Left lung (tissue), 4 donors: ENCODE measurements at regions not wholly inside any gene's neighbourhood (a gene's known extent, or its start where the extent isn't known, plus 50 kb on each side); places are given as distances from the start of the nearest gene placed in this dataset.
"Not testable (repeated sequence)": the region's sequence is repeated elsewhere in the genome, so short reads cannot be mapped to it uniquely, and the experiment has no call there.

Experiments
- ATAC-seq: fragments of 200-7000 bp; cut with Tn5 transposase; one replicate; pipeline ENCODE4 v1.9.1; 2020; ENCODE audit warnings: moderate library complexity
- DNase-seq, 4 donors: peaks; one replicate each; pipeline ENCODE4 v3.0.0-alpha.2; 2013 to 2020
- H3K27ac ChIP-seq, 2 donors: fragments of 200-600 bp; sonication (generic) in 1 of 2; one replicate each; pipeline versions ENCODE4 v1.5.0 to v1.8.0; 2020 to 2021
- H3K27me3 ChIP-seq, 2 donors: fragments of 200-600 bp; sonication (generic) in 1 of 2; one replicate each; pipeline versions ENCODE4 v1.5.0 to v1.8.0; 2020 to 2021
- H3K36me3 ChIP-seq, 2 donors: fragments of 200-600 bp; sonication (generic) in 1 of 2; one replicate each; pipeline versions ENCODE4 v1.5.0 to v1.8.0; 2020 to 2021
- H3K4me1 ChIP-seq, 2 donors: fragments of 200-600 bp; one replicate each; pipeline ENCODE4 v1.8.0; 2021
- H3K4me3 ChIP-seq, 2 donors: fragments of 200-600 bp; sonication (generic) in 1 of 2; one replicate each; pipeline versions ENCODE4 v1.5.0 to v1.8.0; 2020 to 2021; ENCODE audit warnings: mild to moderate bottlenecking in 1 of 2
- H3K9me3 ChIP-seq, 2 donors: fragments of 200-600 bp; sonication (generic) in 1 of 2; one replicate each; pipeline versions ENCODE4 v1.5.0 to v1.8.0; 2020 to 2021
- CTCF ChIP-seq, 2 donors: fragments of 200-600 bp; sonication (generic) in 1 of 2; IDR thresholded peaks; one replicate each; pipeline versions ENCODE4 v1.5.0 to v1.8.0; 2021; ENCODE audit warnings: antibody characterized with exemption in 2 of 2
- intact Hi-C, 2 donors: fragments of 100-400 bp; cut with DNase I; formaldehyde crosslinking; loops; one replicate each; pipeline versions ENCODE4 v1.11.2 to v1.14.2; 2022
- donor health status: DM: no; HTN: yes; CAD: no.
- donor health status: DM: no; HTN: no; CAD: no.

- Histone ChIP-seq H3K27ac (no peak overlapping the region), H3K36me3 (no peaks in the 10 kb centered on the region), H3K4me1 (no peaks in the 10 kb centered on the region), H3K27me3 (no peaks in the 10 kb centered on the region), H3K9me3 (no peaks in the 10 kb centered on the region), H3K4me3 (no peak overlapping the region)
- intact Hi-C loops = no loop called here
- ATAC-seq = no peak
- TF ChIP-seq CTCF (IDR thresholded peaks at IDR 0.05) = no peak
- DNase-seq = no peak
Measured at GRCh38 chr2:35204881-35205280, 1150.7 kb upstream of the CRIM1 start.

GRCh38 chr2:35204323-35204722 is 1151.3 kb upstream of the CRIM1 start:
- no peak for TF ChIP-seq CTCF (IDR thresholded peaks at IDR 0.05)
- no peaks in the 10 kb centered on the region for H3K9me3 ChIP-seq
- intact Hi-C loops = no loop called here
- H3K27me3 ChIP-seq = no peaks in the 10 kb centered on the region
- no peaks in the 10 kb centered on the region for H3K36me3 ChIP-seq
- DNase-seq = no peak
- no peak overlapping the region for H3K27ac ChIP-seq
- no peaks in the 10 kb centered on the region for H3K4me1 ChIP-seq
- no peak for ATAC-seq
- no peak overlapping the region for H3K4me3 ChIP-seq

GRCh38 chr2:35199298-35199697 is 1156.3 kb upstream of the CRIM1 start:
- Histone ChIP-seq H3K4me3 (no peak overlapping the region), H3K36me3 (no peaks in the 10 kb centered on the region), H3K9me3 (no peaks in the 10 kb centered on the region), H3K27me3 (no peaks in the 10 kb centered on the region), H3K27ac (no peak overlapping the region), H3K4me1 (no peaks in the 10 kb centered on the region)
- intact Hi-C loops = no loop called here
- no peak for DNase-seq
- TF ChIP-seq CTCF (IDR thresholded peaks at IDR 0.05) = no peak
- no peak for ATAC-seq

GRCh38 chr2:35185861-35186412 is 1169.6 kb upstream of the CRIM1 start:
- Histone ChIP-seq H3K27me3 (no peaks in the 10 kb centered on the region), H3K9me3 (no peaks in the 10 kb centered on the region), H3K27ac (no peak overlapping the region), H3K4me3 (no peak overlapping the region), H3K36me3 (no peaks in the 10 kb centered on the region), H3K4me1 (no peaks in the 10 kb centered on the region)
- intact Hi-C loops = no loop called here
- no peak for TF ChIP-seq CTCF (IDR thresholded peaks at IDR 0.05)
- no peak for DNase-seq
- ATAC-seq = no peak

GRCh38 chr2:35184471-35184870 is 1171.1 kb upstream of the CRIM1 start:
- TF ChIP-seq CTCF (IDR thresholded peaks at IDR 0.05) = no peak
- no peaks in the 10 kb centered on the region for H3K9me3 ChIP-seq
- ATAC-seq (no peak), DNase-seq (no peak)
- H3K4me3 ChIP-seq = no peak overlapping the region
- no peaks in the 10 kb centered on the region for H3K27me3 ChIP-seq
- no peaks in the 10 kb centered on the region for H3K36me3 ChIP-seq
- no peaks in the 10 kb centered on the region for H3K4me1 ChIP-seq
- no peak overlapping the region for H3K27ac ChIP-seq
- intact Hi-C loops = no loop called here

- H3K27ac ChIP-seq, intact Hi-C loops, H3K4me3 ChIP-seq, H3K4me1 ChIP-seq, ATAC-seq, DNase-seq, H3K9me3 ChIP-seq, H3K27me3 ChIP-seq, H3K36me3 ChIP-seq: not testable (repeated sequence)
Measured at GRCh38 chr2:35176726-35177125, 1178.9 kb upstream of the CRIM1 start.
